ENCODE measurements at regions not wholly inside any gene's neighbourhood (a gene's known extent, or its start where the extent isn't known, plus 50 kb on each side); places are given as distances from the start of the nearest gene placed in this dataset.

DNA sequence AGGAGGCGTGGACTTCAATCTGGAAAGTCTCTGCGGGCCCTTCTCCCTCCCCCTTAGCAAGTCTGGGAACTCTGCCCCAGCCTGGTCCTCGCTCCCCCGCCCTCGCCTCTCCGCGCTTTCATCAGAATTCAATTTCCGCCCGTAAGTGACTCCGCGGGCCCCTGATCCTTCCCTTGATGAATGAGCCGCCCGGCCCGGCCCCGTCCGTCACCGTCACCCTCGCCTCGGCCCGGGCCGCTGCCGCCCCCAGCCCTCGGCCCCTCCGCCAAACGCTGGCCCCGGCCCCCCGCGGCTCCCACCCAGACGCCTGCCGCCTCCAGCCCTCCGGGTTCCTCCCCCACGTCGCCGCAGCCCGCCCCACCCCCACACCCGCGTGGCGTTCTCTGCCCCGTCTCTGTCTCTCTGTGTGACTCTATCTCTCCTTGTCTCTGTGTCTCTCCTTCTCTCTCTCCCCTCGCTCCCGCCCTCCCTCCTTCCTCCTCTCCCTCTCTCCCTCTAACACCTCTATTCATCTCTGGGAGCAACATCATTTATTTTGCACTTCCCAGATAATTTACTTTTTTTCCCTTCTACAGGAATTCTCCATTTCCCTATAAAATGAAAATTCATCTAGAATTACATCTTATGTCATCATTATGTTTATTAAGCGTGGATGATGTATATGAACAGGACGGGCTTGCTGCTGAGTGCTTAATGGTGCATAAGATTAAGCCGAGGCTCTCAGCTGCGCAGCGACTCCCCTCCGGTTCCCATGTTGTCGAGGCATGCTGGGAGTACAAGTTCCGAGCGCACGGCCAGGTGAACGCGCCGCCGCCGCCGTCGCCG is 91.2 kb upstream of the PAX2 start:
- H3K27ac ChIP-seq (ENCODE audit: low read length) = no peak overlapping the region
- no peak overlapping the region for H3K4me3 ChIP-seq (ENCODE audit: low read length in 2 of 2)
- H3K4me1 ChIP-seq (ENCODE audit: control insufficient read depth, insufficient read depth, low read length) = peaks cover 14% of the 10 kb centered on the region
- H3K36me3 ChIP-seq (ENCODE audit: control insufficient read depth in 2 of 2, insufficient read depth in 2 of 2, low read length in 2 of 2) = no peaks in the 10 kb centered on the region
- peaks cover 0 to 3% of the 10 kb centered on the region in 2 donors for H3K9me3 ChIP-seq (ENCODE audit: control insufficient read depth in 2 of 2, low read length in 2 of 2)
- H3K27me3 ChIP-seq (ENCODE audit: control insufficient read depth in 1 of 2, insufficient read depth in 2 of 2, low read length in 2 of 2) = peaks cover 53 to 68% of the 10 kb centered on the region in 2 donors
- no peak overlapping the region for H3K9ac ChIP-seq (ENCODE audit: low read length in 2 of 2)

GRCh38 chr10:100654782-100655325 is 90.5 kb upstream of the PAX2 start:
- Histone ChIP-seq H3K36me3 (ENCODE audit: control insufficient read depth in 2 of 2, insufficient read depth in 2 of 2, low read length in 2 of 2) (no peaks in the 10 kb centered on the region), H3K27me3 (ENCODE audit: control insufficient read depth in 1 of 2, insufficient read depth in 2 of 2, low read length in 2 of 2) (peaks cover 59 to 70% of the 10 kb centered on the region in 2 donors), H3K9ac (ENCODE audit: low read length in 2 of 2) (no peak overlapping the region), H3K27ac (ENCODE audit: low read length) (no peak overlapping the region), H3K4me1 (ENCODE audit: control insufficient read depth, insufficient read depth, low read length) (peaks cover 14% of the 10 kb centered on the region), H3K4me3 (ENCODE audit: low read length in 2 of 2) (peak overlapping the region in 1 of 2 donors; percentile 15), H3K9me3 (ENCODE audit: control insufficient read depth in 2 of 2, low read length in 2 of 2) (peaks cover 0 to 3% of the 10 kb centered on the region in 2 donors)

GRCh38 chr10:100655326-100655759 is 90.0 kb upstream of the PAX2 start:
- Histone ChIP-seq H3K27me3 (ENCODE audit: control insufficient read depth in 1 of 2, insufficient read depth in 2 of 2, low read length in 2 of 2) (peaks cover 60 to 75% of the 10 kb centered on the region in 2 donors), H3K4me3 (ENCODE audit: low read length in 2 of 2) (peak overlapping the region in 1 of 2 donors; percentile 8), H3K4me1 (ENCODE audit: control insufficient read depth, insufficient read depth, low read length) (peaks cover 14% of the 10 kb centered on the region)

DNA sequence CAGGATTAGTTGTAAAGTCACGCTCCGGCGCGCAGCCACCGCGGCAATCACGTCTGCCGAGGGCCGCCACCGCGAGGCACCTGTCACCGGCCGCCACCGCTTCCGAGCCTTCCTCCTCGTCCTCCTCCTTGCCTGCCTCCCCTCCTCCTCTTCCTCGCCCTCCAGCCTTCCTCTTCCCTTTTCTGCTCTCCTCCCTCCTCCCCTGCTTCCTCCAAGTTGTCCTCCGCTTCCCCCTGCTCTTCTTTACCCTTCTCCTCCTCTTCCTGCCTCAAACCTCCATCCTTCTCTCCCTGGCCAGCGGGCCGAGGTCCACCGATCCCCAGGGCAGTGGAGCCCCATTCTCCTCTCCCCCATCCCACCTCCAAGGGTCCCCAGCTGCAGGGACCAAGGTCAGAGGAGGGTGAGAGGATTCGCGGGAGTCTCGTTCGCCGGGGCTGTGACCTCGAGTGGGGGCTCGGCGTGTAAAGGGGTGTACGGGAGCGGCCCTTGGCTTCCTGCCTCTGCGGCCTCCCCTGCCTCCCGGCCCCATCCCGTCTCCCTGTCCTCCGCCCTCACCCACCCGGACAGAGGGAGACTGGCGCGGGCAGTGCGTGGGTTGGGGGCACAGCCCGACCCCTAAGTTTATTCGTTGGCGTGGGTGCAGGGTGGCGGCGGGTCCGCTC is 89.5 kb upstream of the PAX2 start:
- Histone ChIP-seq H3K9ac (ENCODE audit: low read length in 2 of 2) (no peak overlapping the region), H3K4me3 (ENCODE audit: low read length in 2 of 2) (peak overlapping the region in 1 of 2 donors; percentile 25), H3K27me3 (ENCODE audit: control insufficient read depth in 1 of 2, insufficient read depth in 2 of 2, low read length in 2 of 2) (peaks cover 58 to 76% of the 10 kb centered on the region in 2 donors)

More at GRCh38 chr10:100655326-100655759, 90.0 kb upstream of the PAX2 start:
- Histone ChIP-seq H3K9me3 (ENCODE audit: control insufficient read depth in 2 of 2, low read length in 2 of 2) (peaks cover 0 to 3% of the 10 kb centered on the region in 2 donors), H3K9ac (ENCODE audit: low read length in 2 of 2) (no peak overlapping the region), H3K36me3 (ENCODE audit: control insufficient read depth in 2 of 2, insufficient read depth in 2 of 2, low read length in 2 of 2) (no peaks in the 10 kb centered on the region), H3K27ac (ENCODE audit: low read length) (no peak overlapping the region)

GRCh38 chr10:100656454-100656853 is 88.9 kb upstream of the PAX2 start:
- H3K4me3 ChIP-seq (ENCODE audit: low read length in 2 of 2) = no peak overlapping the region
- H3K27me3 ChIP-seq (ENCODE audit: control insufficient read depth in 1 of 2, insufficient read depth in 2 of 2, low read length in 2 of 2) = peaks cover 61 to 76% of the 10 kb centered on the region in 2 donors

More for the DNA sequence above, 89.5 kb upstream of the PAX2 start:
- Histone ChIP-seq H3K36me3 (ENCODE audit: control insufficient read depth in 2 of 2, insufficient read depth in 2 of 2, low read length in 2 of 2) (no peaks in the 10 kb centered on the region), H3K27ac (ENCODE audit: low read length) (no peak overlapping the region), H3K9me3 (ENCODE audit: control insufficient read depth in 2 of 2, low read length in 2 of 2) (peaks cover 0 to 3% of the 10 kb centered on the region in 2 donors), H3K4me1 (ENCODE audit: control insufficient read depth, insufficient read depth, low read length) (peaks cover 14% of the 10 kb centered on the region)

GRCh38 chr10:100658269-100658668 is 87.1 kb upstream of the PAX2 start:
- peaks cover 57 to 69% of the 10 kb centered on the region in 2 donors for H3K27me3 ChIP-seq (ENCODE audit: control insufficient read depth in 1 of 2, insufficient read depth in 2 of 2, low read length in 2 of 2)
- no peak overlapping the region for H3K9ac ChIP-seq (ENCODE audit: low read length in 2 of 2)
- no peak overlapping the region for H3K27ac ChIP-seq (ENCODE audit: low read length)
- peaks cover 14% of the 10 kb centered on the region for H3K4me1 ChIP-seq (ENCODE audit: control insufficient read depth, insufficient read depth, low read length)
- H3K36me3 ChIP-seq (ENCODE audit: control insufficient read depth in 2 of 2, insufficient read depth in 2 of 2, low read length in 2 of 2) = no peaks in the 10 kb centered on the region
- H3K4me3 ChIP-seq (ENCODE audit: low read length in 2 of 2) = no peak overlapping the region
- H3K9me3 ChIP-seq (ENCODE audit: control insufficient read depth in 2 of 2, low read length in 2 of 2) = peaks cover 0 to 3% of the 10 kb centered on the region in 2 donors

More at GRCh38 chr10:100656454-100656853, 88.9 kb upstream of the PAX2 start:
- no peak overlapping the region for H3K9ac ChIP-seq (ENCODE audit: low read length in 2 of 2)
- H3K36me3 ChIP-seq (ENCODE audit: control insufficient read depth in 2 of 2, insufficient read depth in 2 of 2, low read length in 2 of 2) = no peaks in the 10 kb centered on the region
- peaks cover 0 to 3% of the 10 kb centered on the region in 2 donors for H3K9me3 ChIP-seq (ENCODE audit: control insufficient read depth in 2 of 2, low read length in 2 of 2)
- H3K4me1 ChIP-seq (ENCODE audit: control insufficient read depth, insufficient read depth, low read length) = peaks cover 14% of the 10 kb centered on the region
- H3K27ac ChIP-seq (ENCODE audit: low read length) = no peak overlapping the region

DNA sequence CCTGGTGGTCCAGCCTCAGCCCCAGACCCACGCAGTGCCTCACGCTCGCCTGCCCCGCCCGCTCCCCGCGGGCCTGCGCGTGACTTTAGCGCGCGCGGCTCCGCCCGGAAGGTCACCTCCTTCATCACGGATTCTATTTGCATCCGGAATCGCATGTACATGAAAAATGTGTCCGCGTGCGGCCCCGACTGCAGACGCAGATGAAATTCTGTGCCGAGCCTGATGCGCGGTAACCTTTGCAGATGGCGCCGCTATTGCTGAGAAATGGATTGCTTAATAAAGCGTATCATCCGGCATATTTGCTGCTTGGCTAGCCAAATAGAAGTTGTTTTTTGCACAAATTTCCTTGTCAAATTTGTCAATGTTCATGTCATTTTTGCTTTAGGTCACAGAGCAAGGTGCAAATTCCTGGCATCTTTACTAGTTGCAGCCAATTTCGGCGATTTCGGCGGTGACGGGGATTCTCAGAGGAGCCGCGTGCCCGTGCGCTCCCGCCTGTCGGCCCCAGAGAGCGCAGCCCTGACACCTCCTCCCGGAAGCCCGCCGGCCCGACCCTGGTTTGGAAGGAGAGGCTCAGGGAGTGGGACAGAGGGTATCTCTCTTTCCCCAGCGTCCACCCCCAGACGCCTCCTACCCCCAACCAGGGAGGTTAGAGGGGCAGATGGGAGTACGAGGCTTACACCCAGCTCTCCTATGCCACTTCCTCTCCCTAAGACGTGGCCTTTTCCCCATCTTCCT is 85.9 kb upstream of the PAX2 start:
- Histone ChIP-seq H3K27me3 (ENCODE audit: control insufficient read depth in 1 of 2, insufficient read depth in 2 of 2, low read length in 2 of 2) (peaks cover 55 to 56% of the 10 kb centered on the region in 2 donors), H3K4me3 (ENCODE audit: low read length in 2 of 2) (no peak overlapping the region), H3K4me1 (ENCODE audit: control insufficient read depth, insufficient read depth, low read length) (peaks cover 9% of the 10 kb centered on the region), H3K9me3 (ENCODE audit: control insufficient read depth in 2 of 2, low read length in 2 of 2) (peaks cover 0 to 3% of the 10 kb centered on the region in 2 donors), H3K36me3 (ENCODE audit: control insufficient read depth in 2 of 2, insufficient read depth in 2 of 2, low read length in 2 of 2) (no peaks in the 10 kb centered on the region), H3K9ac (ENCODE audit: low read length in 2 of 2) (no peak overlapping the region), H3K27ac (ENCODE audit: low read length) (no peak overlapping the region)

DNA sequence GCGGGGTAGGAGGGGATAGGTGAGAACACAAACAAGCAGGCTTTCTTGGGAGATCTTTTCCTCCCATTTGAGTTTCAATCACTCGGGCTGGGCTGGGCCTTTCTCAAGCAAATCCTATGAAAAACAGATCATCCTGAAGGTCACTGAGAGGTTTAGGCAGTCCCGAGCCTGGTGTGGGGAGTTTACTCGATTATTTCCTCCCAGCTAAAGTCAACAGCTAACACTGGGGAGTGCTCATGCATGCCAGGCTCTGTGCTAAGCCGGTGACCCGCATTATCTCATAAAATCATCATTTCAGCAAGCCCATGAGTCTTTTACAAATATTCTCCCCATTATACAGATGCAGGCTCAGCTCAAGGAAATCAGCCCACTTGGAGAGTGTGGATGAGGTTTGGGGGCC is 85.0 kb upstream of the PAX2 start:
- peaks cover 8% of the 10 kb centered on the region for H3K4me1 ChIP-seq (ENCODE audit: control insufficient read depth, insufficient read depth, low read length)
- no peak overlapping the region for H3K9ac ChIP-seq (ENCODE audit: low read length in 2 of 2)
- no peak overlapping the region for H3K27ac ChIP-seq (ENCODE audit: low read length)
- H3K27me3 ChIP-seq (ENCODE audit: control insufficient read depth in 1 of 2, insufficient read depth in 2 of 2, low read length in 2 of 2) = peaks cover 48 to 52% of the 10 kb centered on the region in 2 donors
- no peaks in the 10 kb centered on the region for H3K36me3 ChIP-seq (ENCODE audit: control insufficient read depth in 2 of 2, insufficient read depth in 2 of 2, low read length in 2 of 2)
- H3K4me3 ChIP-seq (ENCODE audit: low read length in 2 of 2) = no peak overlapping the region
- peaks cover 0 to 3% of the 10 kb centered on the region in 2 donors for H3K9me3 ChIP-seq (ENCODE audit: control insufficient read depth in 2 of 2, low read length in 2 of 2)

GRCh38 chr10:100660945-100661344 is 84.4 kb upstream of the PAX2 start:
- peaks cover 42 to 46% of the 10 kb centered on the region in 2 donors for H3K27me3 ChIP-seq (ENCODE audit: control insufficient read depth in 1 of 2, insufficient read depth in 2 of 2, low read length in 2 of 2)
- peaks cover 0 to 3% of the 10 kb centered on the region in 2 donors for H3K9me3 ChIP-seq (ENCODE audit: control insufficient read depth in 2 of 2, low read length in 2 of 2)

GRCh38 chr10:100661520-100661919 is 83.9 kb upstream of the PAX2 start:
- H3K27me3 ChIP-seq (ENCODE audit: control insufficient read depth in 1 of 2, insufficient read depth in 2 of 2, low read length in 2 of 2) = peaks cover 40 to 46% of the 10 kb centered on the region in 2 donors
- H3K9me3 ChIP-seq (ENCODE audit: control insufficient read depth in 2 of 2, low read length in 2 of 2) = peaks cover 0 to 3% of the 10 kb centered on the region in 2 donors
- H3K9ac ChIP-seq (ENCODE audit: low read length in 2 of 2) = no peak overlapping the region
- no peaks in the 10 kb centered on the region for H3K36me3 ChIP-seq (ENCODE audit: control insufficient read depth in 2 of 2, insufficient read depth in 2 of 2, low read length in 2 of 2)
- no peak overlapping the region for H3K27ac ChIP-seq (ENCODE audit: low read length)
- H3K4me1 ChIP-seq (ENCODE audit: control insufficient read depth, insufficient read depth, low read length) = no peaks in the 10 kb centered on the region
- H3K4me3 ChIP-seq (ENCODE audit: low read length in 2 of 2) = no peak overlapping the region

More at GRCh38 chr10:100660945-100661344, 84.4 kb upstream of the PAX2 start:
- Histone ChIP-seq H3K4me3 (ENCODE audit: low read length in 2 of 2) (no peak overlapping the region), H3K9ac (ENCODE audit: low read length in 2 of 2) (no peak overlapping the region), H3K36me3 (ENCODE audit: control insufficient read depth in 2 of 2, insufficient read depth in 2 of 2, low read length in 2 of 2) (no peaks in the 10 kb centered on the region), H3K27ac (ENCODE audit: low read length) (no peak overlapping the region), H3K4me1 (ENCODE audit: control insufficient read depth, insufficient read depth, low read length) (peaks cover 2% of the 10 kb centered on the region)
